22Rv1 (cell line): ENCODE measurements at regions not wholly inside any gene's neighbourhood (a gene's known extent, or its start where the extent isn't known, plus 50 kb on each side); places are given as distances from the start of the nearest gene placed in this dataset.

ENCODE experiments used
- CTCF ChIP-seq: fragments of 450-650 bp; IDR thresholded peaks from 2 replicates; pipeline ENCODE4 v1.5.1; 2017; ENCODE audit warnings: mild to moderate bottlenecking
- ZFX ChIP-seq: fragments of 450-650 bp; IDR thresholded peaks from 2 replicates; pipeline ENCODE4 v1.6.1; 2017; ENCODE audit warnings: antibody characterized with exemption, borderline replicate concordance

- no peak for TF ChIP-seq CTCF
- no peak for TF ChIP-seq ZFX
Observed at GRCh38 chr7:113374955-113375354, 256.6 kb upstream of the SMIM30 start.
